Keratinocyte (primary cell): ENCODE measurements at regions not wholly inside any gene's neighbourhood (a gene's known extent, or its start where the extent isn't known, plus 50 kb on each side); places are given as distances from the start of the nearest gene placed in this dataset.

Experiments used
- CTCF ChIP-seq, 3 experiments: IDR thresholded peaks in 1 of 3; conservative IDR thresholded peaks in 1 of 3; optimal IDR thresholded peaks in 1 of 3; 2 replicates in 2 of 3; 3 replicates in 1 of 3; pipeline versions ENCODE3 to v1.5.1; 2011; ENCODE audit warnings: low read length in 3 of 3, mild to moderate bottlenecking in 3 of 3, moderate library complexity in 2 of 3, control low read depth in 1 of 3, inconsistent platforms in 1 of 3; ENCODE audit not compliant: insufficient read depth in 2 of 3; ENCODE audit errors: extremely low read depth in 1 of 3
- EZH2 ChIP-seq: IDR thresholded peaks from one replicate; pipeline ENCODE4 v1.6.1; 2012; ENCODE audit warnings: inconsistent platforms, mild to moderate bottlenecking, low read length, moderate library complexity

DNA sequence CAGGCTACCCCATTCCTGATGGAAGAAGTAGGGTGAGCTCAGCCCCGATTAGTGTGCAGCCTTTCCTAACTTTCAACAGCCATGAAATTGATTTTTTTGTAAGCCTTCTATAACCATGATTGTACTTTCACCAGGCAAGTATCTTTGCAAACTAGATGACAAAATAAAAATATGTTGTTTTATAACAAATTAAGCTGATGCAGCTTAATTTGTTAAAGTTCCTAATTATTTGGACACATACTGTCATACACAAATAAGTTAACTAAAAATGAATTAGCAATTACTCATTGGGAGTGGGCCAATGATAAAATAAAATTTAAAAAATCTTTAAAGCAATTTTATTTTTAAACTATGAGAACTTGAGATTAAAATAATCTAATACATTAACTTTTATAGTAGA is 113.1 kb upstream of the FANCL start:
- TF ChIP-seq CTCF (optimal IDR thresholded peaks at IDR 0.05 in 1 of 3, IDR thresholded peaks at IDR 0.05 in 1 of 3, conservative IDR thresholded peaks at IDR 0.05 in 1 of 3; ENCODE audit: extremely low read depth in 1 of 3, insufficient read depth in 2 of 3, low read length in 3 of 3) = no peak
- TF ChIP-seq EZH2 = no peak
